NOMO-1 treated with DMSO at 0.1 percent for 48 hours (cell line): ENCODE measurements at regions not wholly inside any gene's neighbourhood (a gene's known extent, or its start where the extent isn't known, plus 50 kb on each side); places are given as distances from the start of the nearest gene placed in this dataset.
"Not testable (repeated sequence)": the region's sequence is repeated elsewhere in the genome, so short reads cannot be mapped to it uniquely, and the experiment has no call there.

Experiments used
- DNase-seq: peaks from one replicate; lab custom pipeline; 2025; ENCODE audit not compliant: unreplicated experiment; lab: John Stamatoyannopoulos, UW

DNA sequence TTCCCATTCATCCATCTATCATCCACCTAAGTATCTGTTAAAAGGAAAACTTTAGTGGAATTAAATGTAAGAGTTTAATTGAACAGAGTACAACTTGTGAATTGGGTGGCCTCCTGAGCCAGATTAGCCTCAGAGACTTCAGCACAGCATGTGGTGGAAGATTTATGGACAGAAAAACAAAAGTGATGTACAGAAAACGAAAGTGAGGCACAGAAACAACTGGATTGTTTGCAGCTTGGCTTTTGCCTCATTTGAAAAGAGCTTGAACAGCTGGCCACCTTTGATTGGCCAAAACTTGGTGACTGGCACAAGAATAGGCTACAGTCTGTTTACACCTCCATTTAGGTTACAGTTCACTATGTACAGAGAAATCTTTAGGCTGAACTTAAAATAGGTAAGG, 1463.4 kb upstream of the CELF2 start:
- DNase-seq, result no peak

DNA sequence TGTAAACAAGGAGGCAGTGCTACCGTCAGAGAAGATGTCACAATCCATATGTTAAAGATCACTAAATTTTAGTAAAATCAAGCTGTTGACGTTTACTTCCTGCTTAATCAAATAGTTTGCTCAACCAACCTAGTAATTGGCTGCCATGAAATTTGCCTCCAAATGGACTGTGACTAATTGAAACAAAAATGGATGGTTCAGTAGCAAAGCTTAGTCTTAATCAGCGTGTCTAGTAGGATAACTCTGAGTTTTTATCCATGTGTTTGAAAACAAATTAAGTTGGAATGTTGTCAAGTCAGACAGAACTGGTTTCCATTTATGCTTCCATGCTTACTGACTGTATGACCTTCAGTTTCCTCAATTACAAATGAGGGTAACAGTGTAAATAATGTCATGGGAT, 1456.7 kb upstream of the CELF2 start:
- DNase-seq, result no peak

DNA sequence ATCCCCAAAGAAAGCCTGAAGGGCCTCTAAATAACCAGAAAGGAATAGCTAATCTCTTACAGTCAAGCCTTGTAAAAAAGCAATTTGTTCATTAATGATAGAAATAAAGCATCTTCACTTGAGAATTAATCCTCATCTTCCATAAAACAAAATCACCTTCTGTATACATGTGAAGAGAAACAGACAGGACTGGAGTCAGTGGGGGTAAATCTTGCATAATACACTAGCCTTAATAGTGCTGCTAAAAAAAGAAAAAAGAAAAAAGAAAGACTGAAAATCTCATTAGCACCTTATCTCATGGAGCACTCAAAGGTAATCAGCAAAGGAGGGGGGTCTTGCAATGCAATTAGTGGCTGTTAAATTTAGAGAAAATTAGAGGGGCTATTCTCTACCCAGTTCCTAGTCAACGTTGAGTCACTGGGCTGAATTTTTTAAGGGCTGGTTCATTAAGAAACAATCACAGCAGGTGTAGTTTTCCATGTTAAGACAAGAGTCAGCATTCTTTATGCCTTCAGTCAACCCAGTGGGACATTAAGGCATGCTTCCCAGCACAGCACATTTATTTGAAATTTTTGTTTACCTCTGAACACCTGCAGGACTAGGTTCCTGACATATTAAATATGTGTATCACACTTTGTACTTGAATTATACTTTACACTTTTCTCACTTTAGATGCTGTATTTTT, 1455.7 kb upstream of the CELF2 start:
- no peak for DNase-seq

DNA sequence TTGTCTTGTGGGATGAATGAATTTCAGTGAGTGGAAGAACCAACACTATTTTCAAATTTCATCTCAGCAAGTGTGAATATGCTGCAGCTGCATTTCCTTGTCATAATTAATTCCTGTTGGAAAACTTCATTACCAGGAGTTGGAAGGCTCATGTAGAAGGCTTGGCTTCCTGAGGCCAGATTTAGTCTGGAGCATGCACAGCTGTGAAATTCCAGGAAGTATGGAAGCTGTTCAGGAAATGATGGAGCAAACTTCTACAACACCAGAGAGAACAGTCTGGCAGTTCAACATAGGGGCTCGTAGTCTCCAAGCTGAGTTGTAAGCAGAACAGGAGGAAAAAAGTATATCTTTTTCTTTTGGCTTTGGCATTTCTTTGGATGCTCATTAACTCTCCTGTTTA, 1439.9 kb upstream of the CELF2 start:
- no peak for DNase-seq

DNA sequence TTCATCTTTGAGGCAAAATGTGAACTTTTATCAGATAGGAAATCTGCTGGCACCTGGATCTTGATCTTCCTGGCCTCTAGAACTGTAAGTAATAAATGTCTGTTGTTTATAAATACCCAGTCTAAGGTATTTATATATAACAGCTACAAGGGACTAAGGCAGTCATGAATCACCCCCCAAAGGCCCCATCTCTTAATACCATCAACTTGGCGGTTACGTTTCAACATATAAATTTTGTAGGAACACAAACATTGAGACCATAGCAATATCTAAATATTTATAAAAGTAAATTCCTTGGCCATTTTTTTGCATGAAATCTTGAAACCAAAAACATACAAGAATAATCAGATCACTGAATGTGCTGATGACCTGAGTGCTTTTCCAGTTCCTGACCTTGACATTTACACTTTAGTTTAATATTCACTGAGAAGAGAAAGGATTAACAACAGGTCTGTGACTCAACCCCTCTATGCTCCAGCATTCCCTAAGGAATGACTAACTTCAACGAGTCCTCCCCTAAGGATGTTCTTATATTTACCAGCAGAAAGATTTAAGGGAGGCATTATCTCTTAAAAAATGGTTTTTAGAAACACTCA, 1438.5 kb upstream of the CELF2 start:
- no peak for DNase-seq

DNA sequence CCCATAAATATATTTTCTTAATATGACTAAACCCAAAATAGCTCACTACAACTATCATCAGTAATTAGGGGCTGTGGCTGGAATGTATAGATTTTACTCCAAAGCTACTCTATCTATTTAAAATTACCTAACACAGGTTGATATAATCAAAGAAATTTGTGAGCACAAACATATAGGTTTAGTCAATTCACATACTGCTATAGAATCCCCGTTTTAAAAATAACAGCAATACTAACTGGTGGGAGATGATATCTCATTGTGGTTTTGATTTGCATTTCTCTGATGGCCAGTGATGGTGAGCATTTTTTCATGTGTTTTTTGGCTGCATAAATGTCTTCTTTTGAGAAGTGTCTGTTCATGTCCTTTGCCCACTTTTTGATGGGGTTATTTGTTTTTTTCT, 1434.9 kb upstream of the CELF2 start:
- DNase-seq, result not testable (repeated sequence)

DNA sequence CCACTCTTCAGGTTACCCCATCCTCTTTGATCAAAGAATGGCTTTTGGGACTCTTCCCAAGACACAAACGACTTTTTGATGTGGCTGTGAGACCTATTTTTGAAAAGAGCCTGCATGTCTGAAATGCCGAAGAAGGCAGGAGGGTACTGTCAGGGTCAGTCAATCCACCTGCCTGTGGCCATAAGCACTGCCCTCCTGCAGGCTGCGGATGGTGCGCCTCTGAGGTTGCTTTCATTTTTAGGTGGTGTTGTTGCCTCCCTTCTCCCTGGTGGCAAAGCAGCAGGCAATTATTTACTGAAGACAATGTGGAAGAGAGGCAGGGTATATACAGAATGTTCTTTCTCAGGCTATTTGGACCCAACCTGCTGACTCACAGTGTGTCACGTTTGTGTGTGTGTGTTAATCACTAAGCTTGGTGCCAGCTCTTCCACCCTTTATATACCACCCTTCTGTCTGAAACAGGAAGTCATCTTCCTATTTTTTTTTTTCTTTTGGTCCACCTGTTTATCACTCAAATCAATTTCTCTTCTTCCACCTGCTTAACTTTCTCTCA, 1421.2 kb upstream of the CELF2 start:
- DNase-seq, result peak; percentile 23

DNA sequence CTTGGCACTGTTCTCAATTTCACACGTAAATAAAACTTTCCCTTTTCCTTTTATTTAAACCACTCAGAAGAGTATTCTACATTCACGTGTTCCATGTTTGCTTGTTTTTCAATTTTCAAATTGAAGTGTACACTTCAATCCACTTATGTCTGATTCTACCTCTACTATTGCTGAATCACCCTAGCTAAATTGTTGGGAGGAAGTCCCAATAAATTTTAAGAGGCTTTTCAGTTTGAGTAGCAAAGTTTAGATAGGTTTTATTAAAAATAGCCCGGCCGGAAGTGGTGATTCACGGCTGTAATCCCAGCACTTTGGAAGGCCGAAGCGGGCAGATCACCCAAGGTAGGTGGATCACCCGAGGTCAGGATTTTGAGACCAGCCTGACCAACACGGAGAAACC, 1414.7 kb upstream of the CELF2 start:
- peak; percentile 60 for DNase-seq

DNA sequence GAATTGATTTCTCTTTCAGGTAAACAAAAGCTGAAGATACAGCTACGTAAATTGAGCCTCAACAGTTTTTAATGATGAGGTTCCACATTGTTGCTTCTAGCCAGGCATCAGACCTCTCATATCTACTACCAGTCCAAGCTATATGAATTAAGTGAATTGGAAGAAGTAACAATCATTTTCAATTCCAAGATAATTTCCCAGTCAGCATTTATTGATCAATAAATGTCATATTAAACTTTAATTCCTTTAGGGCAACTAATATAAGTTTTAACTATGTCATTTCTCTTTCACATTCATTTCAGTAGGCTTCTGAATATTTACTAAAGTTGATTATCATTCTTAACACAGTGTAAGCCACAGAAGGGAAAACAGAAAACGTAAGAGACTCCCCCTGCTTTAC, 1413.7 kb upstream of the CELF2 start:
- DNase-seq, result no peak

DNA sequence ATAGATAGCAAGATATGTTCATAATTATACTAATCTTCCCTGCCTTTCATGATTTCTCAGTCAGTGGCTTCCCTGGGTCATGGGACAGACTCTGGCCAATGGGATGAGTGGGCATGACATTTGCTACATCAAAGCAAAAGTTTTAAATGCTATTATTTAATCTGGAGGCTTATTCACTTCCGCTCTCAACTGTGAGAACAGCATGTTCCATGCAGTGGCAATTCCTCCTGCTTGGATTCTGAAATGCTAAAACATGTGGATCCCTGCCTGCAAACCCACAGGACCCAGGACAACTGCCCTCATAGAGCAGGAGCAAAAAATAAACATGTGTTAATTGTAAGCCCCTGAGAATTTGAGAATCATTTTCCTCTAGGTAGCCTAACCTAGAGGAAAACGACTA, 1412.4 kb upstream of the CELF2 start:
- DNase-seq, result no peak

DNA sequence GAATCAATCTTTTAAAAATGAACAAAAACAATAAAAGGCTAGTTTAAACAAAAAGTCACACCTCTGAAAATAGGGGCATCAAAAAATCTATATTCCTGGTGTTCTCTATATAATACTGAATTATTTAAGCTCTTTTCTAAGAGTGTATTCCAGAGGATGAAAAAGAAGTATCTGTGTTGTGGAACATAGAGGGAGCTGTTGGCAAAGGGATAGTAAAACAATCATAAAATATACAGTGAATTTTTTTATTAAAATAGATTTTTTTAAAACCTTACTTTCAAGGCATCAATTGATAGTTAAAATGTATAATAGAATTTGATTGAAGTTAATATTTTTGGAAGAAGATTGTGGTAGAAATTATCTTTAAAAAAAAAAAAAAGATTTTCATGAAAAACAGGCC, 1409.1 kb upstream of the CELF2 start:
- DNase-seq, result no peak

DNA sequence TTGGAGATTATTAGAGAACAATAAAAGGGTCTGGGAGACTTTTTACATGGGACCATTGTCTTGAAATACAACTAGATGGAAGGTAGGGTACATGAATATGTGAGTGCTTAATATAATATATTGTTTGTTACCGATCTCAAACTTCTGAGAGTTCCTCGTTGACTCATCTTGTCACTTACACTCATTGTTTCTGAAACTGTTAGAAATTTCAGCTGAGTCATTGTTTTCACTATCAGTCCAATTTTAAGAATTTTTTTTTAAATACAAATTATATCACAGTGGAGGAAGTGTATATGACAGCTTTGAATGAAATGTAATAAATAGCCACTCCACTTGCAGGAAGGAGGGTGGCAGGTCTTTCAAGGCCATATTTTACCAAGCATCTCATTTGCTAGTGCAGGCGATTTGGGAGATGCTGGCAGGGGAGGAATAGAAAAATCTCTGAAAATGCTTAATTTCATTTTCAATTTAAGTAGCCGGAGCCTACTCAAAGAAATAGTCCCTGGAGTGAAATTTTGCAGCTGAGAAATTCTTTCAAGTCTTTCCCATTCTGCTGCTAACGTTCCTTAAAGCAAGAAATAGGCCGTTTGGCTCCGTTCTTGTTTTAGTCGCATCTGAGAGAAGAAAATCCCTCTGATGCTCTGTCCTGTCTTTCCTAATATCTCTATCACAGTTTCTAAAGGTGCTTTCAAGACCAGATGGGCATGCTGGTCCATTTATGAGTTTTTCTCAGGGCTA, 1404.2 kb upstream of the CELF2 start:
- peak; percentile 34 for DNase-seq

DNA sequence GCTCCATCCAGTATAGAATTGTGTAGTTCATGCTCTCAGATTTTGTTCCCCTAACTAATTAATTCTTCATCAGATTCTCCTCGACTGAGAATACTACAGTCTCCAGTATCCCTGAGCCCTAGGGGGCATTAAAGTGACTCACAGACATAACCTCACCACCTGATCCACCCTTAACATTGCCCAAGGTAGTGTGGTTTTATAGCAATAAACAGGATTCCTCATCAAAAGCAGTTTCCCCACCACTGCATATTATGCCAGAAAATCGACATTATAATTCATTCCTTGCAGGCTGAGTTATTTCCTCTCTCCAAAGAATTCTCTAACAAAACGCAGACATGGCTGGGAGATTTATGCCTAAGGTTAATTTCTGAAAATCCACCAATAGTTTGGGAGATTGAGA, 1402.5 kb upstream of the CELF2 start:
- DNase-seq, result no peak

DNA sequence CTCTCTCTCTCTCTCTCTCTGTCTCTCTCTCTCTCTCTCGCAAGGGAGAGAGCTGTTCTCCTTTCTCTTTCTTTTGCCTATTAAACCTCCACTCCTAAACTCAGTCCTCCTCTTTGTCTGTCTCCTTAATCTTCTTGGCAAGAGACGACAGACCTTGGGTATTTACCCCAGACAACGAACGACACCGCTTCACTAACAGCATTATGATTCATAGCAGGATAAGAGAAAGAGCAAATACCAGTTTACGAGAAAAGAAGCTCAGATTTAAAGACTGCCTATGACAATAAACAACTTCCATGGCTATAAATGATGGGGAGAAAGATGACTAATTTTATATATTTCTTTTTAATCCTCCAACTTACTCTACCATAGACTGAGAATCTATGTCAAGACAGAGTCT, 1396.5 kb upstream of the CELF2 start:
- no peak for DNase-seq

DNA sequence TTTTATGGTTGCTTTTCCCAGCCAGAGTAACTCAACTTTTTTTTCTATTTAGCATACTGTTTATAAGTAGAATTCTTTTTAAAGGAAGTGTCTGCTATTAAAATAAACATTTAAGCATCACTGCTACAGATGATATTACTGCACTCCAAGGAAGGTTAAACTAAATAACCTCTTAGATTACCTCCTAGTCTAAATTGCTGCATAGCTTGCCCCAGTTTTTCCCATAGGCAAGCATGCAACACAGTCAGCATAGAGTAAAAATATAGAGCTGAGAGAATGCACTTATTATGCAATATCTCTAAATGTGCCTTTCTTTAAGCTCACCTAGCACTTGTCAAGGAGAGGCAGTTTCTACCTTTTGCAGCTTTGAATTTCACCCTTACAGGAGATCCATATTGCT, 1392.4 kb upstream of the CELF2 start:
- peak; percentile 18 for DNase-seq

DNA sequence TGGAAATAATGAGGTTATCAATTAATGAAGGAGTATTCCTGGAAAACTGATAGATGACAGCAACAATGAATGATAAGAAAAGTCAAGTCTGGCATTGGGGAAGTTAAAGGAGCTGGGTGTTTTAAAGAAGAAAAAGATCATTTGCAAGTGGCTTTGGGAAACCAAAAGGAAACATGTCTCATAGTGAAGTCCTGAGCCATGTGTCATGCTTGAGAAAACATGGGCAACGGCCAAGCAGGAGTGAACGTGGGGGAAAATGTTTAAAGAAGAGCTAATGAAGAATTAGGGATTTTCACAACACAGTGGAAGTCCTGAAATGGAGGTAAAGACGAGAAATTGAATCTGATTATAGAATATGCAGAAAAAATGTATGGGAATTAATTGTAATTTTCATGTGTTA, 1383.2 kb upstream of the CELF2 start:
- no peak for DNase-seq

DNA sequence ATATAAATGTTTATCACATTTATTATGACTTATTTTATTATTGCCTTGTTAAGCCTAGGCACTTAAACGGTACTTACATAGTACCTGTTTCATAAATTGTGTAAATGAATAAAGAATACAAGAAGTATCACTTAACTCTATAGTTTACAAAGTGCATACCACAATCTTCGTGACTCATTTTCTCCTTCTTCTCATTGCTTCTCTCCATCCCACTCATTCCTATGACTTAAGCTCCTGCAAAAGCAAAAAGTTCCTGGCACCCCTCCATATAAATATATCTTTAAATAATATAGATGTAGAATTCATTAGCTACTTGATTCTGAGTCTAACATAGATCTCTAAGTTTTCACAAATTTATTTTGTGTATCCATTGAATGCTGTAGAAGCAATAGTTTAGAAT, 1382.0 kb upstream of the CELF2 start:
- DNase-seq, result no peak

DNA sequence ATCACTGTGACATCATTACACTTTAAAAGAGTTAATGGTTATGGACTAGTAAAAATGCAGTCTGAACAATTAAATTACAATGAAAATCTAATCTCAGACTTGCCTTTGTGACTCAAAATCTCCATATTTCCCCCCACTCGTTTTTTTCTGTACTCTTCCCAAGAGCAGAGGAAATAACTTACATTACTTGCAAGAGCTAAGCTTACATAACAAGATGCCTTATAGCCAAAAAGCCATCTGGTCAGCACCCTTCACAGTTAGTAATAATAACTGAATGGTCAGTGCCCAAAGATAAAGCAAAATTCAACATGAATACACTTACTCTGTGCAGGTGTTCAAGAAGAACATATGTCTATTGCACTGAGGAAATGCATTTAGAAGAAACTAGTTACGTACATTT, 1381.5 kb upstream of the CELF2 start:
- DNase-seq, result no peak

DNA sequence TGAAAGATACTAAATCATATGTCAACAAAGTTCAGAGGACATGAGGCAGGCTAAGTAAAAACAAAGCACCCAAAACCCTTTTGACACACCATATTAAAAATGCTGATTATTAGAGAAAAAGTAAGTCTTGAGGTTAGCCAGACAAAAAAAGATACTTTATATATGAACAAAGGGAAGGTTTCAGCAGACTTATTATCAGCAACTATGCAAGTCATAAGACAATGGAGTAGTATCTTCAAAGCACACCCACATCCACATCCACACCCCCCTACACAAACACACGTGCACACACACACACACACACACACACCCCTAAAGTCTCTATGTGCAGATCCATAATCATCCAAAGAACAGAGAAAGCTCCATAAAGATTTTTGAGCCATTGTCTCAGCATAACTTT, 1373.9 kb upstream of the CELF2 start:
- no peak for DNase-seq

DNA sequence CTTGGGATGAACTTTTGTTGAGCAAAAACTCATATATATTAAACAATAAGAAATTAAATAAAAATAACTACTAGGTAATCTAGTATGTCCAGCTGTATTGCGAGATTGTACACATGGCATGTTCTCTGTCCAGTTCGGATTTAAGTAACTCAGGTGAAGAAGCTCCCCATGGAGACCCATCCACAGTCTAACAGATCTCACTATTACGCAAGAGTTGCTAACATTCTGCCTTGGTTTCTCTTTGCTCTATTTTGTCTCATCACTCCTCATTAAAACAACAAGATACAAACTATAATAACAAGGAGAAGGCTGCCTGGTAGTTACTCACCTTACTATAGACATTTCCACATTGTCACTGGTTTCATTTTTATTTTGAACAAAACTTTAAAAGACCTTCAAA, 1372.3 kb upstream of the CELF2 start:
- no peak for DNase-seq

DNA sequence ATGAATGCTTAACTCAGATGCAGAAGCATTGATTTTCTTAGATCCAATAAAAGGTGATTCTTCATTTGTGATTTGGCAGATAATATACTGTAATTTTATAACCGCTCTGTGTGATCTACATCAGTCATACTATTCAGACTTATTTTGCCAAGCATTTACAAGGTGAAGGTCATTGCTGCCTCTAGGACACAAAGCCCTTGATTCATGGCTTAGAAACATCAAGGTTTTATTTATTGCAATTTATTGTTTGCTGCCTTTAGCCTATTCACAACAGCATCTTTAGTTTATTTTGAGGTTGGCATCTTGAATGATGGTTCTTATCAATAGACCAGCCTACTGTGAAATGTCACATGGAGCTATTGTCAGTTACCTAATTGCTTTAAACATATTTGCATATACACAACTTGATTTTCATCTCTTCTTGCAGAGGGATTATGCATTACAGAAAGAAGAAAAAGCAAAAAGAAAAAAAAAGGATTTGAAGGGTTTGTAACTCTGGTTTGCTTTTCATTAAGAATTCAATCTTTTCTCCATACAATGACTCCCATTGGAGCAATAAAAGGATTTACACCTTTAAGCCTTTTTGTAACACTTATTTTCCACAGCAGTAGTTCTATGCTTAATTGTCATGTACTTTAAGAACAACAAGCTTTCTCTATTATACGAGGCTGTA, 1371.6 kb upstream of the CELF2 start:
- no peak for DNase-seq

DNA sequence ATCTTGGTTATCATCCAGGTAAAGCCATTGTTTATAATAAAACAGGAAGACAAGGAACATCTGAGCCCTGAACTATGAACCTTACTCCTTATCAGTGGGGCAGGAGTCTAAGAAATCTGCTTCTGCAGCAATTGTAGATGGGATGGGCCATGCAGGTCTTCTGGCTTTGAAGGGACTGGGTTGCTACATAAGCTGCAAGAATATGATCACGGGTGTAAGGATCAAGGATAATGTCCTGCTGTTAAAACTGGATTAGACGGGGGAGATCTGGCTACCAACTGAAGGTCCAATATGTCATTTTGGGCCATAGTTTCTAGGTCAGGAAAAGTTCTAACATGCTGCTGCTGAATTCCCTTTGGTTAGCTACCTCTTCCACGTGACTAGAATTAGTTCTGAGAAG, 1363.4 kb upstream of the CELF2 start:
- no peak for DNase-seq
